GM23248 (cell line): ENCODE measurements at regions not wholly inside any gene's neighbourhood (a gene's known extent, or its start where the extent isn't known, plus 50 kb on each side); places are given as distances from the start of the nearest gene placed in this dataset.

Experiments
- EZH2 ChIP-seq: fragments of 200-600 bp; sonication (generic); IDR thresholded peaks from 2 replicates; pipeline ENCODE4 v1.6.1; 2018; ENCODE audit warnings: antibody characterized with exemption, mild to moderate bottlenecking; ENCODE audit not compliant: insufficient read depth, poor library complexity, severe bottlenecking
- EZH2phosphoT487 ChIP-seq: fragments of 200-600 bp; sonication (generic); IDR thresholded peaks from 2 replicates; pipeline ENCODE4 v1.6.1; 2018; ENCODE audit warnings: antibody characterized with exemption, moderate library complexity, mild to moderate bottlenecking, low read depth; ENCODE audit not compliant: insufficient read depth

- TF ChIP-seq EZH2phosphoT487 (no peak), EZH2 (no peak)
Measured at GRCh38 chr14:87251011-87251410, 742.0 kb downstream of the GALC start.
